IMR-90 (cell line): ENCODE measurements at regions not wholly inside any gene's neighbourhood (a gene's known extent, or its start where the extent isn't known, plus 50 kb on each side); places are given as distances from the start of the nearest gene placed in this dataset.

Experiments used
- ATAC-seq: fragments of 200-7000 bp; cut with Tn5 transposase; 2 replicates; pipeline ENCODE4 v1.9.1; 2020; ENCODE audit warnings: low read depth, mild to moderate bottlenecking, moderate library complexity
- BruUV-seq: library from RNA; stranded (reverse); fragments of 400-500 nt; replicated peaks from 2 replicates; lab custom pipeline; 2021; lab: Mats Ljungman, UMichigan
- CTCF ChIA-PET: fragments of 300-600 bp; formaldehyde crosslinking; extraction: SDS; loops from one replicate; lab custom pipeline; 2021; ENCODE audit warnings: antibody characterized with exemption; lab: Yijun Ruan, JAX
- POLR2A ChIA-PET: fragments of 300-600 bp; sonication (Branson Sonifier 250); formaldehyde crosslinking; loops from one replicate; lab custom pipeline; 2022; ENCODE audit warnings: antibody characterized with exemption; ENCODE audit not compliant: unreplicated experiment; lab: Charles Lee
- DNase-seq: peaks from one replicate; pipeline ENCODE4 v3.0.0; 2013
- H2AFZ ChIP-seq: replicated peaks from 2 replicates; pipeline ENCODE3; 2013; ENCODE audit warnings: low read length, mild to moderate bottlenecking; ENCODE audit not compliant: poor library complexity
- H2AK5ac ChIP-seq: 2 replicates; pipeline ENCODE4 v1.6.1; 2013; ENCODE audit warnings: low read depth, low read length, inconsistent platforms
- H2AK9ac ChIP-seq: replicated peaks from 2 replicates; pipeline ENCODE3; 2013; ENCODE audit warnings: mild to moderate bottlenecking, low read depth, low read length, moderate library complexity; ENCODE audit not compliant: poor library complexity
- H2BK120ac ChIP-seq: 2 replicates; pipeline ENCODE4 v1.6.1; 2013; ENCODE audit warnings: low read depth, low read length, inconsistent platforms
- H2BK15ac ChIP-seq: 3 replicates; pipeline ENCODE4 v1.6.1; 2013; ENCODE audit warnings: low read depth, low read length, inconsistent platforms
- H2BK20ac ChIP-seq: 2 replicates; pipeline ENCODE4 v1.6.1; 2013; ENCODE audit warnings: low read depth, mild to moderate bottlenecking, inconsistent platforms, low read length, moderate library complexity
- H2BK5ac ChIP-seq: 2 replicates; pipeline ENCODE4 v1.6.1; 2013; ENCODE audit warnings: mild to moderate bottlenecking, low read depth, low read length, inconsistent platforms; ENCODE audit not compliant: poor library complexity, severe bottlenecking
- H3K14ac ChIP-seq: replicated peaks from 2 replicates; pipeline ENCODE4 v1.6.1; 2013; ENCODE audit warnings: low read depth, low read length, inconsistent platforms
- H3K18ac ChIP-seq: 2 replicates; pipeline ENCODE4 v1.6.1; 2013; ENCODE audit warnings: low read depth, low read length, control low read depth
- H3K23ac ChIP-seq: 2 replicates; pipeline ENCODE4 v1.6.1; 2013; ENCODE audit warnings: low read depth, low read length, inconsistent platforms
- H3K27ac ChIP-seq: 2 replicates; pipeline ENCODE4 v1.5.1; 2013; ENCODE audit warnings: mild to moderate bottlenecking, control low read depth, low read length; ENCODE audit not compliant: insufficient read depth
- H3K27me3 ChIP-seq: 2 replicates; pipeline ENCODE4 v1.6.1; 2013; ENCODE audit warnings: low read length; ENCODE audit not compliant: control insufficient read depth, insufficient read depth
- H3K36me3 ChIP-seq: 2 replicates; pipeline ENCODE4 v1.6.1; 2013; ENCODE audit warnings: low read length, mixed read lengths; ENCODE audit not compliant: control insufficient read depth, insufficient read depth
- H3K4ac ChIP-seq: 2 replicates; pipeline ENCODE4 v1.6.1; 2013; ENCODE audit warnings: low read depth, low read length, inconsistent platforms
- H3K4me1 ChIP-seq: 2 replicates; pipeline ENCODE4 v1.6.1; 2013; ENCODE audit warnings: low read length, mixed read lengths; ENCODE audit not compliant: control insufficient read depth, insufficient read depth
- H3K4me2 ChIP-seq: 2 replicates; pipeline ENCODE4 v1.6.1; 2013; ENCODE audit warnings: low read depth, mild to moderate bottlenecking, control low read depth, low read length, moderate library complexity
- H3K4me3 ChIP-seq: 2 replicates; pipeline ENCODE4 v1.5.1; 2013; ENCODE audit warnings: low read depth, mild to moderate bottlenecking, control low read depth, low read length, moderate library complexity; ENCODE audit not compliant: insufficient read depth
- H3K56ac ChIP-seq: 2 replicates; pipeline ENCODE4 v1.6.1; 2013; ENCODE audit warnings: low read length, inconsistent platforms; ENCODE audit not compliant: insufficient read depth; ENCODE audit errors: extremely low read depth
- H3K79me1 ChIP-seq, 2 experiments: 2 replicates each; pipeline ENCODE4 v1.6.1; 2013; ENCODE audit warnings: low read length in 2 of 2, inconsistent platforms in 1 of 2, low read depth in 1 of 2
- H3K9ac ChIP-seq: 2 replicates; pipeline ENCODE4 v1.6.1; 2013; ENCODE audit warnings: low read depth, low read length, control low read depth
- H3K9me1 ChIP-seq: 2 replicates; pipeline ENCODE4 v1.6.1; 2013; ENCODE audit warnings: low read length, inconsistent platforms; ENCODE audit not compliant: insufficient read depth
- H3K9me3 ChIP-seq: 2 replicates; pipeline ENCODE4 v1.6.1; 2013; ENCODE audit warnings: low read length; ENCODE audit not compliant: control insufficient read depth, insufficient read depth
- H4K20me1 ChIP-seq: 2 replicates; pipeline ENCODE4 v1.6.1; 2013; ENCODE audit warnings: low read length, inconsistent platforms; ENCODE audit not compliant: insufficient read depth
- H4K5ac ChIP-seq: 2 replicates; pipeline ENCODE4 v1.6.1; 2013; ENCODE audit warnings: mild to moderate bottlenecking, low read depth, low read length, control low read depth
- H4K8ac ChIP-seq, 2 experiments: 2 replicates each; pipeline ENCODE4 v1.6.1; 2013; ENCODE audit warnings: low read depth in 2 of 2, low read length in 2 of 2, control low read depth in 1 of 2, inconsistent platforms in 1 of 2
- H4K91ac ChIP-seq: 2 replicates; pipeline ENCODE4 v1.6.1; 2013; ENCODE audit warnings: low read depth, low read length, inconsistent platforms; ENCODE audit not compliant: insufficient read depth
- BHLHE40 ChIP-seq: fragments of 150-350 bp; IDR thresholded peaks from 2 replicates; pipeline ENCODE4 v1.6.1; 2016; ENCODE audit warnings: mild to moderate bottlenecking, low read depth, low read length
- CEBPB ChIP-seq: IDR thresholded peaks from 2 replicates; pipeline ENCODE4 v1.6.1; 2012; ENCODE audit warnings: low read depth, low read length, improper control_type of control experiment
- CTCF ChIP-seq: conservative IDR thresholded peaks from 2 replicates; pipeline ENCODE4 v1.5.1; 2012; ENCODE audit warnings: mild to moderate bottlenecking, low read depth, low read length, improper control_type of control experiment
- ELK1 ChIP-seq: fragments of 150-350 bp; IDR thresholded peaks from 2 replicates; pipeline ENCODE4 v1.6.1; 2016; ENCODE audit warnings: low read depth, mild to moderate bottlenecking, low read length, moderate library complexity, borderline replicate concordance
- FOS ChIP-seq: fragments of 150-350 bp; IDR thresholded peaks from 2 replicates; pipeline ENCODE4 v1.6.1; 2016; ENCODE audit warnings: low read depth, low read length
- MAFK ChIP-seq: IDR thresholded peaks from 2 replicates; pipeline ENCODE4 v1.6.1; 2012; ENCODE audit warnings: low read depth, low read length, improper control_type of control experiment
- MAZ ChIP-seq: IDR thresholded peaks from 2 replicates; pipeline ENCODE4 v1.6.1; 2012; ENCODE audit warnings: low read depth, mild to moderate bottlenecking, low read length, improper control_type of control experiment, moderate library complexity, borderline replicate concordance
- MXI1 ChIP-seq: IDR thresholded peaks from 2 replicates; pipeline ENCODE4 v1.6.1; 2012; ENCODE audit warnings: low read depth, mild to moderate bottlenecking, low read length, moderate library complexity, borderline replicate concordance
- NFE2L2 ChIP-seq: fragments of 150-350 bp; IDR thresholded peaks from 2 replicates; pipeline ENCODE4 v1.6.1; 2016; ENCODE audit warnings: low read depth, mild to moderate bottlenecking, low read length
- POLR2A ChIP-seq: IDR thresholded peaks from 2 replicates; pipeline ENCODE4 v1.6.1; 2012; ENCODE audit warnings: mild to moderate bottlenecking, low read depth, low read length
- RCOR1 ChIP-seq: IDR thresholded peaks from 2 replicates; pipeline ENCODE4 v1.6.1; 2012; ENCODE audit warnings: mild to moderate bottlenecking, low read length, improper control_type of control experiment; ENCODE audit not compliant: insufficient replicate concordance
- RFX5 ChIP-seq: IDR thresholded peaks from 2 replicates; pipeline ENCODE4 v1.8.0; 2012; ENCODE audit warnings: low read depth, mild to moderate bottlenecking, low read length, moderate library complexity
- SMC3 ChIP-seq: fragments of 150-350 bp; IDR thresholded peaks from 2 replicates; pipeline ENCODE4 v1.6.1; 2016; ENCODE audit warnings: low read depth, mild to moderate bottlenecking, antibody characterized with exemption, low read length, moderate library complexity
- USF2 ChIP-seq: fragments of 150-350 bp; IDR thresholded peaks from 2 replicates; pipeline ENCODE4 v1.6.1; 2017; ENCODE audit warnings: mild to moderate bottlenecking, antibody characterized with exemption, low read length, low read depth
- WGBS, 2 experiments: methylation state at CpG; one replicate each; pipeline versions ENCODE4 v1.1.5 to v1.1.7; 2013; ENCODE audit warnings: missing lambda C conversion rate in 2 of 2; ENCODE audit not compliant: insufficient read length in 1 of 2; ENCODE audit errors: extremely low coverage in 2 of 2; 5-methylcytosine and 5-hydroxymethylcytosine counted together
- dilution Hi-C: fragments of 300-500 bp; cut with HindIII; formaldehyde crosslinking; loops from one replicate; pipeline ENCODE4 v1.14.3; 2018; ENCODE audit warnings: low sequenced_read_pairs; ENCODE audit not compliant: unreplicated experiment
- in situ Hi-C: fragments of 300-500 bp; cut with MboI; formaldehyde crosslinking; loops from 3 replicates; pipeline ENCODE4 v1.14.3; 2019; ENCODE audit warnings: low sequenced_read_pairs, inconsistent platforms, mixed read lengths
- intact Hi-C: fragments of 100-400 bp; cut with micrococcal nuclease; formaldehyde crosslinking; loops from 2 replicates; pipeline ENCODE4 v1.10.0; 2022

GRCh38 chr7:149584009-149584408 is 86.4 kb upstream of the ZNF746 start:
- Histone ChIP-seq H4K20me1 (no peaks in the 10 kb centered on the region), H4K91ac (no peak overlapping the region), H2AK5ac (no peak overlapping the region), H3K9me3 (peaks cover 12% of the 10 kb centered on the region), H2BK5ac (no peak overlapping the region), H3K79me1 (peaks cover 9 to 13% of the 10 kb centered on the region in 2 experiments; a peak in 3 of 4 replicates), H2BK20ac (no peak overlapping the region), H2AFZ (no peak overlapping the region), H3K4ac (no peak overlapping the region), H2AK9ac (no peak overlapping the region), H3K56ac (no peak overlapping the region), H3K27ac (no peak overlapping the region), H4K5ac (no peak overlapping the region), H3K14ac (no peak overlapping the region), H3K36me3 (peaks cover 49% of the 10 kb centered on the region), H3K9ac (no peak overlapping the region), H3K27me3 (no peaks in the 10 kb centered on the region), H3K4me3 (no peak overlapping the region), H2BK120ac (no peak overlapping the region), H3K9me1 (no peaks in the 10 kb centered on the region), H2BK15ac (no peak overlapping the region), H4K8ac (no peak overlapping the region), H3K23ac (no peak overlapping the region), H3K4me2 (no peak overlapping the region), H3K18ac (no peak overlapping the region), H3K4me1 (no peaks in the 10 kb centered on the region)
- POLR2A ChIA-PET = no interaction called here
- dilution Hi-C loops (no loop called here), in situ Hi-C loops (no loop called here), intact Hi-C loops (no loop called here)
- DNase-seq = no peak
- CTCF ChIA-PET = no interaction called here
- no TSS peak for BruUV-seq
- no peak for ATAC-seq
- WGBS, 2 experiments = no CpG with 5 or more reads among the region's 2 CpGs
- no peak for TF ChIP-seq CTCF
- no peak for TF ChIP-seq USF2
- no peak for TF ChIP-seq MAFK
- no peak for TF ChIP-seq MAZ
- no peak for TF ChIP-seq ELK1
- TF ChIP-seq POLR2A = no peak
- no peak for TF ChIP-seq FOS
- no peak for TF ChIP-seq RCOR1
- TF ChIP-seq BHLHE40 = no peak
- TF ChIP-seq RFX5 = no peak
- no peak for TF ChIP-seq MXI1
- TF ChIP-seq NFE2L2 = no peak
- no peak for TF ChIP-seq CEBPB
- TF ChIP-seq SMC3 = no peak
